ENCODE measurements at regions not wholly inside any gene's neighbourhood (a gene's known extent, or its start where the extent isn't known, plus 50 kb on each side); places are given as distances from the start of the nearest gene placed in this dataset.

DNA sequence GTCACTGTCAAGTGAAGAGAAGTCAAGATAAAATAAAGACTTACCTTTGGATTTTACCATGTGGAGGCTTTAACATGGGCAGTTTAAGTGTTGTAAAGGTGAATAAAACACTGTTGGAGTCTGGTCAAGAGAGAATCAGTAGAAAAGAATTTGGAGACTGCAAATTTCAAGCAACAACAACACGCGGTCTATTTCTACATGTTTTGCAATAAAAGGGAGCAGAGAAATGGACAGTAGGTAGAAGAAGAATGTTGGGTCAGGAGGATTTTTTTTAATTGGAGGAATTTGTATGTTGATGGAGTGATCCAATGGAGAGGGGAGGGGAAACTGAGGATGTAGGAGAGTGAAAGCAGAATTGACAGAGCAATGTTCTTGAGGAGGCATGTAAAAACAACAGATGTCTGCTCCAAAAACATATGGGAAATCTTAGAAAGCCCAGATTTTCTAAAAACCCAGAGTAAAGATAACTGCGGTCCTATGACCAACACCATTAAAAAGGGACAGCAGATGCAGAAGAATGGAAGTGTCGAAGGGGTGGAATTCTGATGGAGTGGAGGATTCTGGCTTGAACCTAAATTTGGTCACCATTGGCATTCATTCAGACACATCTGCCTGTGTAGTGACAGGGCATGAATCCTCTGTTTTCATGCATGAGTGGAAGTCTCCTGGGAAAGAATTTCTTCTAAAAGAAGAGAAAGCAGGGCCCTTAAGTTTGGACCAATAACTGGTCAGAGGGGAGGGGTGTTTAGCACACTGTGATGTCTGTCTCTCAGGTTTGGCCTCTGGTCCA lies 68.0 kb upstream of the OSBPL8 start:
- no peak for DNase-seq (ENCODE audit: low spot score)
- Histone ChIP-seq H3K4me3 (no peak overlapping the region), H3K27ac (no peak overlapping the region)
- TF ChIP-seq, protein P1, sequence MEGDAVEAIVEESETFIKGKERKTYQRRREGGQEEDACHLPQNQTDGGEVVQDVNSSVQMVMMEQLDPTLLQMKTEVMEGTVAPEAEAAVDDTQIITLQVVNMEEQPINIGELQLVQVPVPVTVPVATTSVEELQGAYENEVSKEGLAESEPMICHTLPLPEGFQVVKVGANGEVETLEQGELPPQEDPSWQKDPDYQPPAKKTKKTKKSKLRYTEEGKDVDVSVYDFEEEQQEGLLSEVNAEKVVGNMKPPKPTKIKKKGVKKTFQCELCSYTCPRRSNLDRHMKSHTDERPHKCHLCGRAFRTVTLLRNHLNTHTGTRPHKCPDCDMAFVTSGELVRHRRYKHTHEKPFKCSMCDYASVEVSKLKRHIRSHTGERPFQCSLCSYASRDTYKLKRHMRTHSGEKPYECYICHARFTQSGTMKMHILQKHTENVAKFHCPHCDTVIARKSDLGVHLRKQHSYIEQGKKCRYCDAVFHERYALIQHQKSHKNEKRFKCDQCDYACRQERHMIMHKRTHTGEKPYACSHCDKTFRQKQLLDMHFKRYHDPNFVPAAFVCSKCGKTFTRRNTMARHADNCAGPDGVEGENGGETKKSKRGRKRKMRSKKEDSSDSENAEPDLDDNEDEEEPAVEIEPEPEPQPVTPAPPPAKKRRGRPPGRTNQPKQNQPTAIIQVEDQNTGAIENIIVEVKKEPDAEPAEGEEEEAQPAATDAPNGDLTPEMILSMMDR (IDR thresholded peaks at IDR 0.05): no peak

DNA sequence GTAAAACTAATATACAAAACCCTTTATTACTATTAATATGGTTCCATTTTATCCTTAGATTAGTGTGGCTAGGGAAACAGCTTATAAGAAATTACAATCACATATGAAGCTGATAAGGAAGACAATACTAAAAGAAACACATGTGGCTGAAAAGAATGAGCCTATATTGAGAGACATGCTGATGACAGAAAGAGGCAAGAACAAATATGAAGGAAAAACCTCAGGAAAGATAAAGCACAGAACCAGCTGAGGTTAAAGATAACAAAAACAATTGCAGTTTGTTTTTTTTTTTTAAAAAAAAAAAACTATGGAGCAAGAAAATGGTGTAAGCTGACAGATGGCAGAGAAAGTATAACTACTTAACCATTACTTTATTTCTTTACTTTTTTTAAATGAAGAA lies 69.2 kb upstream of the OSBPL8 start:
- Histone ChIP-seq H3K4me3 (no peak overlapping the region), H3K27ac (no peak overlapping the region)
- DNase-seq (ENCODE audit: low spot score): no peak
- TF ChIP-seq, protein P1 (IDR thresholded peaks at IDR 0.05): no peak

DNA sequence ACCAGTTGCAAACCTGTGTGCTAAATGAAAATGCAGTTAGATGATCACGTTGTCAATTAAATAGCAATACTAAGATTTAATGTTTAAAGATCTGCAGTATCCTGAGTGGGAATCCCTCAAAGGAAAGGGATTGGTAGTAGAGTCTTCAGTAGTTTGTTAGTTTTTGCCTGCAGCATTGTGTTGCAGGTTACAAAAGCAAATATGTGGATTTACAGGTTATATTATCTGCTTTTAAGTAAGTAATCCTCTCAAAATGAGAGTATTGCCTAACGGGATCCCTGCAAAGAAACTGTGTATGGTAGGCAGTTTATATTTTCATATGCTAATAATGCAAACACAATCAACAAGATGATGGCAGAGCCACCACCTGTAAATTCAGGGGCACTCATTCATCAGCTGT lies 72.2 kb upstream of the OSBPL8 start:
- H3K4me3 ChIP-seq: no peak overlapping the region
- DNase-seq (ENCODE audit: low spot score): no peak
- TF ChIP-seq, protein P1 (IDR thresholded peaks at IDR 0.05): no peak
- H3K27ac ChIP-seq: no peak overlapping the region

DNA sequence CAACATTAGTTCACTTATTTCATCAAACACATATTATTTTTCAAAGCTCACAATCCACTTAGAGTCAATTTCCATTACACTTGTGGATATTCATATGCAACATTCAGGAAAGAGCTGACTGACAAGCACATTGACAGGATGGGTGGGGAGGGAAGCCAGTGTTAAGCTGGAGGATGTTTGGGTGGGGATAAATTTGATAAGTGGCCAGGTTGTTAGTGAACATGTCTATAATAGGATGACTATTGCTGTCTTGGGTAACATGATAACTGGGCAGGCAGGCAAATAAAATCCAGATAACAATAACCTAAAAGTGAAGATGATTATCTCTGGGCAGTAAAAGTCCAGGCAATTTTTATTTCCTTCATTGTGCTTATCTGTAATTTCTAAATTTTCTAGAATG lies 73.8 kb upstream of the OSBPL8 start:
- DNase-seq (ENCODE audit: low spot score): no peak
- Histone ChIP-seq H3K27ac (no peak overlapping the region), H3K4me3 (no peak overlapping the region)
- TF ChIP-seq, protein P1 (IDR thresholded peaks at IDR 0.05): no peak

DNA sequence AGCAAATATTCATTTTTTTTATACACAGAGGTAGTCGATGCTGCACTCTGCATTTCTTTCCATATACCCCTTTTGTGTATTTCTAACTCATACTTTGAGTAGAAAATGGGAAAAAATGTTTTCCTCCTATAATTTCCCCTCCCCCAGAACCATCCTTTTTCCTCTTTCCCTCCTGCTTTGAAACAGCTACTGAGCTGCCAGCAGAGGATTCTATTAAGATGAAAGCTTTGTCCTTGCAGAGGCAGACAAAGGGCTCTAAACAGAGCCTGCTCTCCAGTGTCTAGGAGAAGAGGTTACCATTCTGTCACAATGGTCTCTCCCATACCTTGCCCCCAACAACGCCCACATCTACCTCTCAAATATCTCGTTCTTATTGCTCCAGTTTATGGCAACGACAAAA lies 74.6 kb upstream of the OSBPL8 start:
- TF ChIP-seq, protein P1 (IDR thresholded peaks at IDR 0.05): no peak
- no peak for DNase-seq (ENCODE audit: low spot score)
- Histone ChIP-seq H3K27ac (no peak overlapping the region), H3K4me3 (no peak overlapping the region)

DNA sequence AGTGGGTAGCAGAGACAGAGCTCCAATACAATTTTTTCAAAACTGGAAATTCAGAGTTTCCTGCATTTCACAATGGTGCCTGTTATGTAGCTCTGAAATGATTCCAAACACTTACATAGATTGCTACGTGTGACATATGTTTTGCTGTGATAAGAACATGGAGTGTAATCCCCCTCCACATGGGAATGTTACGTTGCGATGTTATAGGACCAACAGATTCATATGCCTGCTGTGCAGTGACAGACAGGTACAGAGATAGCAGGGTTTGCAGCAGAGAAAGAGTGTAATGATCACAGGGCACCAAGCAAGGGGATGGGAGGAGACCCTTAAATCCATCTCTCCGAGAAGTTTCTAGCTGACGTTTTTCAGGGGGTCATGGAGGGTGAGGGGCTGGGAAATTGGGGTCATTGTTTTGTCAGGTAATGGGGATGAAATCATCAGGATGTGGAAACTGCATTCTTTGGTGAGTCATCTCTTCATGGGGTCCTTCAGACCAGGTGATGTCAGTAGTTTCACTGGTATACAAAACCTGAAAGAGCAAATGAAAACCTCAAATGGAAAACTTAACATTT lies 76.6 kb upstream of the OSBPL8 start:
- TF ChIP-seq, protein P1 (IDR thresholded peaks at IDR 0.05): no peak
- no peak for DNase-seq (ENCODE audit: low spot score)
- H3K4me3 ChIP-seq: no peak overlapping the region
- no peak overlapping the region for H3K27ac ChIP-seq

DNA sequence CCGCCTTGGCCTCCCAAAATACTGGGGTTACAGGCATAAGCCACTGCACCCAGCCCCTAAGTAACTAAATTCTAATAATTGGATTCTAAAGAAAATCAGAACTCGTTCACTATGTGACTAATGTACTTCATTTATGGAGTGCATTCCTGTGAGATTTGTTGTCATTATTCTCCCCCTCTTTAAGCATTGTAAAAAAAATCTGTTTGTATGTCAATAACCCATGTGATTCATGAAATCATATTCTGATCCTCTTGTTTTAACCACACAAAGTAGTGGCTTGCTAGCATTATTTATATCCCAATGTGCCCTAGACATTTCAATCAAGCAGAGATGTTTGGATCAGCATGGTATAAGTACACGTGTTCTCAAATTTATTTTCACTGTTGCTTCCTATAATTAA lies 78.2 kb upstream of the OSBPL8 start:
- no peak overlapping the region for H3K4me3 ChIP-seq
- no peak overlapping the region for H3K27ac ChIP-seq
- no peak for DNase-seq (ENCODE audit: low spot score)
- TF ChIP-seq, protein P1 (IDR thresholded peaks at IDR 0.05): no peak
